AG04449 (cell line): ENCODE measurements at regions not wholly inside any gene's neighbourhood (a gene's known extent, or its start where the extent isn't known, plus 50 kb on each side); places are given as distances from the start of the nearest gene placed in this dataset.

ENCODE experiments used
- CTCF ChIA-PET: fragments of 350-600 bp; formaldehyde crosslinking; extraction: SDS; loops from one replicate; lab custom pipeline; 2021; ENCODE audit warnings: antibody characterized with exemption; lab: Yijun Ruan, JAX
- POLR2A ChIA-PET: fragments of 400-600, 350-600 bp; formaldehyde crosslinking; extraction: SDS; loops from one replicate; lab custom pipeline; 2020; ENCODE audit warnings: antibody characterized with exemption, inconsistent platforms; lab: Yijun Ruan, JAX
- DNase-seq: peaks from one replicate; pipeline ENCODE4 v3.0.0-alpha.2; 2010; ENCODE audit warnings: low read depth, low spot score
- H3K4me3 ChIP-seq: 2 replicates; pipeline ENCODE4 v1.5.1; 2011; ENCODE audit warnings: low read depth, mild to moderate bottlenecking, control low read depth, low read length
- TF ChIP-seq, protein P1 (sequence below): IDR thresholded peaks from one replicate; pipeline ENCODE4 v1.5.1; 2011; ENCODE audit warnings: mild to moderate bottlenecking, moderate library complexity, low read length, control low read depth, inconsistent platforms; ENCODE audit not compliant: insufficient read depth; ENCODE audit errors: missing control alignments

DNA sequence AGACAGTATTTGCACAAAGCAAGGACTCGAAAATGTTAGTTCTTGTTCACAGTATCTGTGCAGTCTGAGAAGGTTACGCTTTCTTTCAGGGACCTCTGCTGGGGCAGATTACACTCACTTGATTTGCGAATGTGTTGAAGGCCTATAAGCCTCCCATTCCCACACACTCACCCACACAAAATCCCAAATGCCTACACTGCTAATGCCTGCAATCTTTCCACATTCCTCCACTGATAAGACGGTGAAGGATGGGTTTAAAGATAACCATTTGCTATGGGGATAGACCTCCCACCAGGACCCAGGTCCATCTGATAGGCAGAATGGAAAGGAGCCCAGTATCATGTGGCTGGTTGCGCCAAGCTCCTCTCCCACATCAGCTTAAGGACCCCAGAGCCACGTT, 394.9 kb upstream of the SALL1 start:
- ChIA-PET CTCF (no interaction called here), POLR2A (no interaction called here)
- TF ChIP-seq, protein P1, sequence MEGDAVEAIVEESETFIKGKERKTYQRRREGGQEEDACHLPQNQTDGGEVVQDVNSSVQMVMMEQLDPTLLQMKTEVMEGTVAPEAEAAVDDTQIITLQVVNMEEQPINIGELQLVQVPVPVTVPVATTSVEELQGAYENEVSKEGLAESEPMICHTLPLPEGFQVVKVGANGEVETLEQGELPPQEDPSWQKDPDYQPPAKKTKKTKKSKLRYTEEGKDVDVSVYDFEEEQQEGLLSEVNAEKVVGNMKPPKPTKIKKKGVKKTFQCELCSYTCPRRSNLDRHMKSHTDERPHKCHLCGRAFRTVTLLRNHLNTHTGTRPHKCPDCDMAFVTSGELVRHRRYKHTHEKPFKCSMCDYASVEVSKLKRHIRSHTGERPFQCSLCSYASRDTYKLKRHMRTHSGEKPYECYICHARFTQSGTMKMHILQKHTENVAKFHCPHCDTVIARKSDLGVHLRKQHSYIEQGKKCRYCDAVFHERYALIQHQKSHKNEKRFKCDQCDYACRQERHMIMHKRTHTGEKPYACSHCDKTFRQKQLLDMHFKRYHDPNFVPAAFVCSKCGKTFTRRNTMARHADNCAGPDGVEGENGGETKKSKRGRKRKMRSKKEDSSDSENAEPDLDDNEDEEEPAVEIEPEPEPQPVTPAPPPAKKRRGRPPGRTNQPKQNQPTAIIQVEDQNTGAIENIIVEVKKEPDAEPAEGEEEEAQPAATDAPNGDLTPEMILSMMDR, result no peak
- no peak overlapping the region for H3K4me3 ChIP-seq
- no peak for DNase-seq

DNA sequence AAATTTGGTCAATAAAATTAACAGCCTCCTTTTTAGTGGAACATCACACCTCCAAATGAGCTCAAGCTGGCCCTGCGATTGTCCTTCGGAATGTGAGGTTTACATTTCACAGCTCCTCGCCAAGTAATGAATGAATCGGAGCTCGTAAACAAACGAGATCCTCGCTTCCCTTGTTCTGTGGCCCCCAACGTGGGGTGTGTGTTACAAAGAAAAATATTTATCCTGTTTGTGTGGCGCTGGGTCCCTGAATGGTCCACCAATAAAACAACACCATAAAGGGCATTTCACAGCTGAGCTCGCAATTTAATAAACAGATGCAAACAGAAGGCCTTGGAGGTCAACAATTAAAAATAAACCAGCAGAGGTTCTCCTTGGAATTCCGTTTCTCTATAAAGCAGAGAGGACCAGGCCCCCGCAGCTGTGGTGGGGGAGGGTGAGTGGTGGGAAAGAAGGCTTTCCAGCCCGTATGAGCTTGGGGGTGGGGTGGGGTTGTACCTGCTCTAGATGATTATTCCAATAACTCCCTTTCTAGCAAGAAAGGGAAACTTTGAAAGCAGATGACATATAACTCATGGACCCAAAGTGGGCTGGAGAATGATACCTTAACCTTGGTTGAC, 393.9 kb upstream of the SALL1 start:
- ChIA-PET CTCF (no interaction called here), POLR2A (no interaction called here)
- TF ChIP-seq, protein P1, result no peak
- H3K4me3 ChIP-seq, result no peak overlapping the region
- DNase-seq, result no peak

DNA sequence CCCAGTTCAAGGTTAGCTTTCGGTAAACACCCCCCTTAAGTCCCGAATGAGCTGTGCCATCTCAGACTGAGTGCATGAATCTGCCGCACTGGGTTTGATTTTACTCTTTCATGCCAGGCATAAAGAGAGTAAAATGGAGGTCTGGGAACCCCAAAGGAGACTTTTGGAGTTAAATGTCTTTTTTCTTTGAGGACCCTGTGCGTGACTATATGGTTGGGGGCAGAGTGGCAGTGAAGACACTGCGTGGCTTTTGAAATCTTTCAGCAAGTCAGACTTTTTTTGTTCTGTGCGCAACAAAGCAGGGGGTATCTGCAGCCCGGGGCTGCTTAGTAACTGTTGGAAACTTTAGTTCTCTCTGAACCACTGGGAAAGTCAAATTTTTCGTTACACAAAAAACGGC, 392.9 kb upstream of the SALL1 start:
- no peak for DNase-seq
- ChIA-PET POLR2A (no interaction called here), CTCF (no interaction called here)
- H3K4me3 ChIP-seq, result no peak overlapping the region
- TF ChIP-seq, protein P1, result no peak

DNA sequence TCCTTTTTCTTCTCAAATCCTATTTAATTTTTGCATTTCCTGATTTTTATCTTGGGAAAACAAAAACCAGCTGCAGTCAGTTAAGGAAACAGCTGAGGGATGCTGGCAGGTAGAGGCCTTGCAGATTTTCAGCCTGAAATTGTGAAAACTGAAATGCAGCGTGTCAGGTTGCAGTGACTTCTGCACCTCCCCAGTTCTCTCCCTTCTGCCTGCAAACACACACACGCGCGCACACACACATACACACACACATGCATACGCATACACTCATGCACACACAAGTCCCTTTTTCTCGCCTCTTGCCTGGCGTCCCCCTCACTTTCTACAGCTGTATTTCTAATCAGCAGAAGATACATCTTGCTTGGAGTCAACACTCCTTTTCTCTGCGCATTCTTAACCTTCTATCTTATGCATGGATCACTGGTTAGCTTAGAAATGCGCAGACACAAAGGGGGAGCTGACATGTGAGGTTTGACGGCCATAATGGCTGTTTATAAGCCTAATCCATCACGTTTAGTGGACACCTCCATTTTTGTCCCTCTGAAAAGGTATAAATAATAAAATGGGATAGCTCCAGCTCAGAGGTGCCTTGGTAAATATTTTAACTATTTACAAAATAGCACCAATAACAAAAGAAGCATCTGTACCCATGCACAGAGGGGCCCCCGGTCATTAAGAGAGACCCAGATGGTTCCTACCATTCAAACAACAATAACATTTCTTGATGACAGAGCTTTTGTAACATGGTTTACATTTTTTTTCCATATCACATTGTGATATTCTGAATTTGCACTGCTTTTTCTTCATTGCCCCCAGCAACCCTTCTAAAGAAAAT, 392.1 kb upstream of the SALL1 start:
- ChIA-PET CTCF (no interaction called here), POLR2A (no interaction called here)
- H3K4me3 ChIP-seq, result no peak overlapping the region
- TF ChIP-seq, protein P1, result no peak
- DNase-seq, result no peak

DNA sequence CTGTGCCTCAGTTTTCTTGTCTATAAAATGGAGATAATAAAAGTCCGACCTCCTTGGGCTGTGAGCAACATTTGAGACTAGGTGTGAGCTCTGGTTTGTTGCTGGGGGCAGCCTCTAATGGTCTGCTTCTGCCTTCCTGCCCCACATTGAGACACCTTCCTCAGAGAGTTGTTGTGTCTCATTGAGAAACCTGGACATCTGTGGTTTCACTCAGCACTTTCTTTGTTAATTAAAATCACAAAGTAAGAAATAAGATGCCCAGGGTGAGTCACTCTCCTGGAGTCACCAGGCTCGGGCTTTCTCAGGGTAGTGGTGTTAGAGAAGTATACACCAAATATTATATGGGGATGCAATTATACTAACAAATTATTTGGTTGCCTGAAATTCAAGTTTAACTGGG, 389.2 kb upstream of the SALL1 start:
- no peak overlapping the region for H3K4me3 ChIP-seq
- DNase-seq, result no peak
- CTCF ChIA-PET, result no interaction called here
- TF ChIP-seq, protein P1, result no peak
- POLR2A ChIA-PET, result no interaction called here

DNA sequence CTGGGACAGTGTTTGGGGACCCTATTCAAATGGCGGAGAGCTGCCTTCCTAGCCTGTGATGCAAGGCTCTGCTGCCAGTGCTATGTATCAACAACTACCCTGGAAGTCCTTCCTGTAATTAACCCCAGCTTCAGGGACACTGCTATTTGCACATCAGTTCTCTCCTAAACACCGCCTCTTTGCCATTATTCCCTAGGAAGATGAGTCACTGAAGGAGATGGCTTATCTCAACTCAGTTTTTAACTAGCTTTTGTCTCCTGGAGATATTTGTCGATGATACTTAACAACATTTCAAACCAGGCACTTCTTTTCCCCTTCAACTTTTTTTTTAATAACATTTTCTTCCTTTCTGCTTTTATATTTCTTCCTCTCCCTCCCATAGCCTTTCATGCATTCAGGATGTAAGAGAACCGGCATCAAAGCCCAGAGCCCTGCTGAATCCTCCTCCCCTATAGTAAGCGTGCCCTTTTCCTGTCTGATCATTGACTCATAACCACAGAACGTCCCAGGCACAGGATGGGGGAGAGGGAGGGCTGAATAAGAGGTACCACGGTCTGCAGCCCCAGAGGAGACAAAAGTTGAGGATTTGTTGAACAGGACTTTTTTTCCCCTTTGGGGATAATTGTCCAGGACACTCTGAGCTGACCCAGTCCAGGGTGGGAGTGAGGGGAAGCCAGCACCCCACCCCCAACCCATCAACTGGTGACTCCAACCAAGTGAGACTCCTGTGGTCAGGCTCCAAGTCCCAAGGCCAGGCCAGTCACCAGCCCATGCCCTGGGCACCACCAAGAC, 387.8 kb upstream of the SALL1 start:
- H3K4me3 ChIP-seq, result no peak overlapping the region
- POLR2A ChIA-PET, result no interaction called here
- TF ChIP-seq, protein P1, result no peak
- DNase-seq, result peak; percentile 45
- CTCF ChIA-PET, result interaction anchor here (1.3 kb wide), 1 partner anchor 14 kb away, joined by 3 read pairs; no protein-coding TSS in a partner anchor
